Neural cell (in vitro differentiated cells): ENCODE measurements at regions not wholly inside any gene's neighbourhood (a gene's known extent, or its start where the extent isn't known, plus 50 kb on each side); places are given as distances from the start of the nearest gene placed in this dataset.

Source experiments
- CTCF ChIP-seq: fragments of 450-650 bp; IDR thresholded peaks from 2 replicates; pipeline ENCODE4 v1.5.1; 2014; ENCODE audit warnings: antibody characterized with exemption, mild to moderate bottlenecking, moderate library complexity; ENCODE audit not compliant: poor library complexity, severe bottlenecking
- EP300 ChIP-seq: fragments of 450-650 bp; conservative IDR thresholded peaks from 2 replicates; pipeline ENCODE4 v1.6.1; 2014; ENCODE audit warnings: antibody characterized with exemption, mild to moderate bottlenecking, moderate library complexity; ENCODE audit not compliant: poor library complexity, severe bottlenecking
- EZH2 ChIP-seq: fragments of 200-600, 300-800 bp; shearing (Covaris generic), sonication (generic); IDR thresholded peaks from 2 replicates; pipeline ENCODE4 v1.6.1; 2014; ENCODE audit warnings: antibody characterized with exemption, low read length, borderline replicate concordance, mild to moderate bottlenecking; ENCODE audit not compliant: insufficient read depth, poor library complexity, severe bottlenecking
- MXI1 ChIP-seq: fragments of 450-650 bp; conservative IDR thresholded peaks from 2 replicates; pipeline ENCODE4 v1.6.1; 2014; ENCODE audit warnings: antibody characterized with exemption, mild to moderate bottlenecking; ENCODE audit not compliant: poor library complexity, severe bottlenecking
- POLR2AphosphoS5 ChIP-seq: IDR thresholded peaks from 2 replicates; pipeline ENCODE4 v1.6.1; 2012
- RAD21 ChIP-seq: fragments of 450-650 bp; conservative IDR thresholded peaks from 2 replicates; pipeline ENCODE4 v1.6.1; 2014; ENCODE audit warnings: antibody characterized with exemption, mild to moderate bottlenecking, moderate library complexity
- REST ChIP-seq: IDR thresholded peaks from 2 replicates; pipeline ENCODE4 v1.6.1; 2012; ENCODE audit warnings: borderline replicate concordance
- SMC3 ChIP-seq: fragments of 450-650 bp; conservative IDR thresholded peaks from 2 replicates; pipeline ENCODE4 v1.6.1; 2014; ENCODE audit warnings: antibody characterized with exemption, mild to moderate bottlenecking, moderate library complexity; ENCODE audit not compliant: poor library complexity
- TAF1 ChIP-seq: IDR thresholded peaks from 2 replicates; pipeline ENCODE4 v1.6.1; 2012; ENCODE audit warnings: low read depth

GRCh38 chr2:185144159-185144919 lies 546.0 kb downstream of the ZNF804A start:
- TF ChIP-seq CTCF, result no peak
- TF ChIP-seq REST, result no peak
- no peak for TF ChIP-seq EP300
- TF ChIP-seq RAD21, result no peak
- TF ChIP-seq EZH2, result no peak
- TF ChIP-seq POLR2AphosphoS5, result no peak
- TF ChIP-seq MXI1, result no peak
- TF ChIP-seq TAF1, result no peak
- no peak for TF ChIP-seq SMC3
